AG04450 (cell line): ENCODE measurements at regions not wholly inside any gene's neighbourhood (a gene's known extent, or its start where the extent isn't known, plus 50 kb on each side); places are given as distances from the start of the nearest gene placed in this dataset.

ENCODE experiments used
- CTCF ChIA-PET: fragments of 300-600, 350-600 bp; formaldehyde crosslinking; extraction: SDS; loops from one replicate; lab custom pipeline; 2022; ENCODE audit warnings: antibody characterized with exemption, inconsistent platforms; lab: Charles Lee
- POLR2A ChIA-PET: fragments of 350-600 bp; formaldehyde crosslinking; extraction: SDS; loops from one replicate; lab custom pipeline; 2021; ENCODE audit warnings: antibody characterized with exemption, inconsistent platforms; lab: Yijun Ruan, JAX
- DNase-seq: peaks from one replicate; pipeline ENCODE4 v3.0.0-alpha.2; 2011; ENCODE audit warnings: low read depth, low spot score
- H3K27ac ChIP-seq: one replicate; pipeline ENCODE4 v1.5.1; 2012; ENCODE audit warnings: low read depth, low read length, control low read depth
- H3K27me3 ChIP-seq: one replicate; pipeline ENCODE4 v1.6.0; 2012; ENCODE audit warnings: low read length; ENCODE audit not compliant: control insufficient read depth, insufficient read depth
- H3K4me3 ChIP-seq: 2 replicates; pipeline ENCODE4 v1.5.1; 2011; ENCODE audit warnings: mild to moderate bottlenecking, low read depth, low read length, control low read depth
- H3K9me3 ChIP-seq: 2 replicates; pipeline ENCODE4 v1.5.1; 2012; ENCODE audit warnings: low read length; ENCODE audit not compliant: control insufficient read depth, insufficient read depth
- CTCF ChIP-seq: IDR thresholded peaks from 2 replicates; pipeline ENCODE4 v1.5.1; 2011; ENCODE audit warnings: low read depth, low read length, control low read depth, inconsistent platforms

- no peak for TF ChIP-seq CTCF
- CTCF ChIA-PET: no interaction called here
- no peak for DNase-seq
- Histone ChIP-seq H3K9me3 (peaks cover 7% of the 10 kb centered on the region), H3K27ac (no peak overlapping the region), H3K27me3 (no peaks in the 10 kb centered on the region), H3K4me3 (no peak overlapping the region)
- POLR2A ChIA-PET: no interaction called here
These were observed 531.9 kb downstream of the CCDC85A start for GRCh38 chr2:56715683-56716082.

GRCh38 chr2:56718413-56718812 lies 534.6 kb downstream of the CCDC85A start:
- CTCF ChIA-PET: no interaction called here
- Histone ChIP-seq H3K27me3 (no peaks in the 10 kb centered on the region), H3K4me3 (no peak overlapping the region), H3K9me3 (peaks cover 2% of the 10 kb centered on the region; the same call in 1 of the 2 replicates), H3K27ac (no peak overlapping the region)
- TF ChIP-seq CTCF: no peak
- DNase-seq: no peak
- POLR2A ChIA-PET: no interaction called here

GRCh38 chr2:56729212-56729611 lies 545.4 kb downstream of the CCDC85A start:
- no peak for DNase-seq
- CTCF ChIA-PET: no interaction called here
- TF ChIP-seq CTCF: no peak
- Histone ChIP-seq H3K27ac (no peak overlapping the region), H3K9me3 (no peaks in the 10 kb centered on the region), H3K4me3 (no peak overlapping the region), H3K27me3 (no peaks in the 10 kb centered on the region)
- POLR2A ChIA-PET: no interaction called here

- ChIA-PET POLR2A (no interaction called here), CTCF (no interaction called here)
- Histone ChIP-seq H3K4me3 (no peak overlapping the region), H3K27me3 (no peaks in the 10 kb centered on the region), H3K27ac (no peak overlapping the region), H3K9me3 (no peaks in the 10 kb centered on the region)
- TF ChIP-seq CTCF: no peak
- no peak for DNase-seq
These were observed 549.2 kb downstream of the CCDC85A start for GRCh38 chr2:56732946-56733345.

- H3K4me3 ChIP-seq: no peak overlapping the region
- CTCF ChIA-PET: no interaction called here
- peaks cover 3% of the 10 kb centered on the region; the same call in 1 of the 2 replicates for H3K9me3 ChIP-seq
- DNase-seq: no peak
- TF ChIP-seq CTCF: no peak
- no peaks in the 10 kb centered on the region for H3K27me3 ChIP-seq
- POLR2A ChIA-PET: no interaction called here
- no peak overlapping the region for H3K27ac ChIP-seq
These were observed 555.6 kb downstream of the CCDC85A start for GRCh38 chr2:56739413-56739812.
